HEK293 (cell line): ENCODE measurements at regions not wholly inside any gene's neighbourhood (a gene's known extent, or its start where the extent isn't known, plus 50 kb on each side); places are given as distances from the start of the nearest gene placed in this dataset.

Experiments
- CTCF ChIP-seq: fragments of 450-650 bp; formaldehyde crosslinking; IDR thresholded peaks from 2 replicates; pipeline ENCODE4 v1.5.1; 2016; ENCODE audit warnings: missing biosample characterization, missing genetic modification characterization
- KLF10 ChIP-seq: fragments of 450-650 bp; IDR thresholded peaks from 2 replicates; pipeline ENCODE4 v1.5.1; 2018; ENCODE audit warnings: missing biosample characterization, mild to moderate bottlenecking, missing genetic modification characterization
- KLF16 ChIP-seq: fragments of 450-650 bp; formaldehyde crosslinking; IDR thresholded peaks from 2 replicates; pipeline ENCODE4 v1.5.1; 2017; ENCODE audit warnings: missing biosample characterization, missing genetic modification characterization
- ZNF16 ChIP-seq: fragments of 450-650 bp; formaldehyde crosslinking; IDR thresholded peaks from 2 replicates; pipeline ENCODE4 v1.5.1; 2016; ENCODE audit warnings: low read depth, missing biosample characterization, missing genetic modification characterization
- ZNF184 ChIP-seq: fragments of 450-650 bp; IDR thresholded peaks from 2 replicates; pipeline ENCODE4 v1.5.1; 2018; ENCODE audit warnings: missing biosample characterization, mild to moderate bottlenecking, missing genetic modification characterization
- ZNF398 ChIP-seq: fragments of 450-650 bp; formaldehyde crosslinking; IDR thresholded peaks from 2 replicates; pipeline ENCODE4 v1.5.1; 2017; ENCODE audit warnings: missing biosample characterization, missing genetic modification characterization
- ZNF670 ChIP-seq: fragments of 450-650 bp; formaldehyde crosslinking; IDR thresholded peaks from 2 replicates; pipeline ENCODE4 v1.5.1; 2016; ENCODE audit warnings: missing biosample characterization, missing genetic modification characterization, low read depth
- ZNF791 ChIP-seq: fragments of 450-650 bp; formaldehyde crosslinking; IDR thresholded peaks from 2 replicates; pipeline ENCODE4 v1.5.1; 2016; ENCODE audit warnings: missing biosample characterization, missing genetic modification characterization
- TF ChIP-seq, protein P1 (sequence below): fragments of 450-650 bp; formaldehyde crosslinking; IDR thresholded peaks from 2 replicates; pipeline ENCODE4 v1.5.1; 2016; ENCODE audit warnings: missing biosample characterization, missing genetic modification characterization, borderline replicate concordance

DNA sequence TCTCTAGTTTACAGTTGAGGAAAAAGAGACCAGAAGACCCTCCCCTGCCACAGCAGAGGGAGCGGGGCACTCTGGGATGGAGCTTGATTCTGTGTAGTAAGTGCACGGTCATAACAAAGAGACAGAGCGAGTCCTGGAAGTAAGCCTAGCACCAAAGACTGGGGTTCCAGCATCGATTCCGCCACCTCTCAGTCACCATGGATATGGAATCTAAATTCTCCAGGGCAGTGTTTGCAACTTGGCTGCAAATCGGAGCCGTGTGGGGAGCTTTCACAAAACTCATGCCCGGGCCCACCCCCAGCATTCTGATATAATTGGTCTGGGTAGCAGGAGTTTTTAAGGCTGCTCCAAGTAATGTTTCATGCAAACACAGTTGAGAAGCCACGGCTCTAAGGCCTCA, 129.5 kb upstream of the OPCML start:
- TF ChIP-seq ZNF398 (tag by site-specific recombination) (no peak), KLF10 (no peak), CTCF (tag by site-specific recombination) (no peak), ZNF16 (tag by site-specific recombination) (no peak), ZNF670 (no peak), ZNF184 (tag by site-specific recombination) (no peak), KLF16 (tag by site-specific recombination) (no peak), ZNF791 (tag by site-specific recombination) (no peak)
- TF ChIP-seq, protein P1, sequence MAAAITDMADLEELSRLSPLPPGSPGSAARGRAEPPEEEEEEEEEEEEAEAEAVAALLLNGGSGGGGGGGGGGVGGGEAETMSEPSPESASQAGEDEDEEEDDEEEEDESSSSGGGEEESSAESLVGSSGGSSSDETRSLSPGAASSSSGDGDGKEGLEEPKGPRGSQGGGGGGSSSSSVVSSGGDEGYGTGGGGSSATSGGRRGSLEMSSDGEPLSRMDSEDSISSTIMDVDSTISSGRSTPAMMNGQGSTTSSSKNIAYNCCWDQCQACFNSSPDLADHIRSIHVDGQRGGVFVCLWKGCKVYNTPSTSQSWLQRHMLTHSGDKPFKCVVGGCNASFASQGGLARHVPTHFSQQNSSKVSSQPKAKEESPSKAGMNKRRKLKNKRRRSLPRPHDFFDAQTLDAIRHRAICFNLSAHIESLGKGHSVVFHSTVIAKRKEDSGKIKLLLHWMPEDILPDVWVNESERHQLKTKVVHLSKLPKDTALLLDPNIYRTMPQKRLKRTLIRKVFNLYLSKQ, result no peak
